Stromal cell of bone marrow (primary cell): ENCODE measurements at regions not wholly inside any gene's neighbourhood (a gene's known extent, or its start where the extent isn't known, plus 50 kb on each side); places are given as distances from the start of the nearest gene placed in this dataset.

ENCODE experiments used
- DNase-seq: peaks from one replicate; pipeline ENCODE4 v3.0.0-alpha.2; 2012; ENCODE audit warnings: low read depth

- DNase-seq, result no peak
Measured at GRCh38 chr22:49178246-49179005, 649.2 kb downstream of the BRD1 start.

- DNase-seq, result no peak
Measured at GRCh38 chr22:49177666-49178065, 650.0 kb downstream of the BRD1 start.

GRCh38 chr22:49176956-49177355 lies 650.7 kb downstream of the BRD1 start:
- no peak for DNase-seq

- no peak for DNase-seq
Measured at GRCh38 chr22:49170053-49170452, 657.6 kb downstream of the BRD1 start.

- no peak for DNase-seq
Measured at GRCh38 chr22:49169074-49169744, 658.5 kb downstream of the BRD1 start.

- no peak for DNase-seq
Measured at GRCh38 chr22:49168219-49168813, 659.4 kb downstream of the BRD1 start.

GRCh38 chr22:49166746-49167145 lies 660.9 kb downstream of the BRD1 start:
- no peak for DNase-seq

GRCh38 chr22:49166211-49166610 lies 661.5 kb downstream of the BRD1 start:
- no peak for DNase-seq

GRCh38 chr22:49164773-49165320 lies 662.8 kb downstream of the BRD1 start:
- no peak for DNase-seq

- no peak for DNase-seq
Measured at GRCh38 chr22:49163960-49164690, 663.5 kb downstream of the BRD1 start.

GRCh38 chr22:49163258-49163959 lies 664.3 kb downstream of the BRD1 start:
- no peak for DNase-seq

- no peak for DNase-seq
Measured at GRCh38 chr22:49162841-49163240, 664.8 kb downstream of the BRD1 start.

- no peak for DNase-seq
Measured at GRCh38 chr22:49161002-49161850, 666.4 kb downstream of the BRD1 start.

- DNase-seq, result no peak
Measured at GRCh38 chr22:49160261-49161001, 667.2 kb downstream of the BRD1 start.

- DNase-seq, result no peak
Measured at GRCh38 chr22:49159711-49160110, 668.0 kb downstream of the BRD1 start.

GRCh38 chr22:49158741-49159564 lies 668.7 kb downstream of the BRD1 start:
- DNase-seq, result no peak

GRCh38 chr22:49157529-49158339 lies 669.9 kb downstream of the BRD1 start:
- no peak for DNase-seq

GRCh38 chr22:49156662-49157285 lies 670.9 kb downstream of the BRD1 start:
- no peak for DNase-seq
